SU-DHL-6 (cell line): ENCODE measurements at regions not wholly inside any gene's neighbourhood (a gene's known extent, or its start where the extent isn't known, plus 50 kb on each side); places are given as distances from the start of the nearest gene placed in this dataset.

Source experiments
- H2AFZ ChIP-seq: fragments of 200-600 bp; sonication (generic); 2 replicates; pipeline ENCODE4 v1.6.1; 2014; ENCODE audit warnings: low read depth, mild to moderate bottlenecking, moderate library complexity, mixed read lengths, antibody characterized with exemption, low read length; ENCODE audit not compliant: severe bottlenecking
- H3F3A ChIP-seq: fragments of 200-600 bp; shearing (Covaris generic); 2 replicates; pipeline ENCODE4 v1.6.0; 2016; ENCODE audit warnings: antibody characterized with exemption, mild to moderate bottlenecking; ENCODE audit not compliant: insufficient read depth
- H3K27ac ChIP-seq: fragments of 200-600 bp; sonication (generic); 2 replicates; pipeline ENCODE4 v1.5.1; 2016; ENCODE audit warnings: low read depth, mild to moderate bottlenecking, low read length, moderate library complexity, mixed read lengths
- H3K27me3 ChIP-seq: fragments of 200-600 bp; sonication (generic), shearing (Covaris generic); 2 replicates; pipeline ENCODE4 v1.6.0; 2014; ENCODE audit warnings: mild to moderate bottlenecking, low read length
- H3K36me3 ChIP-seq: fragments of 200-600 bp; sonication (generic); 2 replicates; pipeline ENCODE4 v1.6.1; 2014; ENCODE audit warnings: mild to moderate bottlenecking, low read length, mixed read lengths
- H3K4me2 ChIP-seq: fragments of 300-600, 200-600 bp; shearing (Covaris generic), sonication (generic); 2 replicates; pipeline ENCODE4 v1.6.0; 2014; ENCODE audit warnings: low read length, low read depth, mild to moderate bottlenecking; ENCODE audit not compliant: poor library complexity, severe bottlenecking
- H3K4me3 ChIP-seq: fragments of 200-600 bp; sonication (generic); 2 replicates; pipeline ENCODE4 v1.5.1; 2014; ENCODE audit warnings: antibody characterized with exemption, low read length, mild to moderate bottlenecking, mixed read lengths; ENCODE audit not compliant: insufficient read depth, poor library complexity, severe bottlenecking
- H3K79me2 ChIP-seq: fragments of 200-600 bp; sonication (generic); 2 replicates; pipeline ENCODE4 v1.6.1; 2014; ENCODE audit warnings: mild to moderate bottlenecking, low read length, moderate library complexity; ENCODE audit not compliant: insufficient read depth
- H3K9ac ChIP-seq: fragments of 200-600 bp; sonication (generic); 2 replicates; pipeline ENCODE4 v1.7.0; 2014; ENCODE audit warnings: mild to moderate bottlenecking, low read length
- H3K9me2 ChIP-seq: fragments of 200-600 bp; sonication (generic); replicated peaks from 2 replicates; pipeline ENCODE4 v1.6.1; 2014; ENCODE audit warnings: low read length; ENCODE audit not compliant: insufficient read depth
- H3K9me3 ChIP-seq: fragments of 200-600 bp; sonication (generic); 2 replicates; pipeline ENCODE4 v1.6.1; 2014; ENCODE audit warnings: low read length, mixed read lengths; ENCODE audit not compliant: insufficient read depth
- H4K20me1 ChIP-seq: fragments of 200-600 bp; sonication (generic); 2 replicates; pipeline ENCODE4 v1.6.1; 2014; ENCODE audit warnings: low read depth, mild to moderate bottlenecking, antibody characterized with exemption, low read length, moderate library complexity, mixed read lengths
- CTCF ChIP-seq: fragments of 200-600 bp; sonication (generic); IDR thresholded peaks from one replicate; pipeline ENCODE4 v1.5.1; 2017; ENCODE audit warnings: antibody characterized with exemption, mild to moderate bottlenecking, low read length, moderate library complexity; ENCODE audit not compliant: insufficient read depth, poor library complexity, severe bottlenecking
- EZH2phosphoT487 ChIP-seq: fragments of 200-600 bp; sonication (generic), shearing (Covaris generic); conservative IDR thresholded peaks from 2 replicates; pipeline ENCODE4 v1.6.1; 2018; ENCODE audit warnings: mild to moderate bottlenecking, antibody characterized with exemption, low read length, moderate library complexity, mixed read lengths

GRCh38 chr14:22319526-22320361, 269.3 kb downstream of the DAD1 start:
- no peaks in the 10 kb centered on the region for H3F3A ChIP-seq
- H3K4me3 ChIP-seq = no peak overlapping the region
- no peak for TF ChIP-seq EZH2phosphoT487
- peak; percentile 70 for TF ChIP-seq CTCF
- H3K9me3 ChIP-seq = no peaks in the 10 kb centered on the region
- H3K4me2 ChIP-seq = peak overlapping the region; percentile 7
- H4K20me1 ChIP-seq = no peaks in the 10 kb centered on the region
- no peaks in the 10 kb centered on the region for H3K27me3 ChIP-seq
- no peaks in the 10 kb centered on the region for H3K79me2 ChIP-seq
- no peak overlapping the region for H2AFZ ChIP-seq
- H3K27ac ChIP-seq = no peak overlapping the region
- no peak overlapping the region for H3K9ac ChIP-seq
- no peaks in the 10 kb centered on the region for H3K36me3 ChIP-seq
- H3K9me2 ChIP-seq = no peaks in the 10 kb centered on the region

- TF ChIP-seq EZH2phosphoT487 (no peak), CTCF (no peak)
Measured at GRCh38 chr14:22318951-22319350, 270.1 kb downstream of the DAD1 start.

GRCh38 chr14:22316473-22316872, 272.6 kb downstream of the DAD1 start:
- Histone ChIP-seq H2AFZ (no peak overlapping the region), H4K20me1 (no peaks in the 10 kb centered on the region), H3K27ac (no peak overlapping the region), H3K79me2 (no peaks in the 10 kb centered on the region), H3K9ac (no peak overlapping the region), H3K9me2 (no peaks in the 10 kb centered on the region), H3K9me3 (no peaks in the 10 kb centered on the region), H3K4me3 (no peak overlapping the region), H3K4me2 (no peak overlapping the region), H3K27me3 (no peaks in the 10 kb centered on the region), H3F3A (no peaks in the 10 kb centered on the region; the same call in 1 of the 2 replicates), H3K36me3 (no peaks in the 10 kb centered on the region)
- TF ChIP-seq CTCF (no peak), EZH2phosphoT487 (no peak)

More at GRCh38 chr14:22318951-22319350, 270.1 kb downstream of the DAD1 start:
- Histone ChIP-seq H3K79me2 (no peaks in the 10 kb centered on the region), H3K36me3 (no peaks in the 10 kb centered on the region), H3K9ac (no peak overlapping the region), H3K27ac (no peak overlapping the region), H3F3A (no peaks in the 10 kb centered on the region), H4K20me1 (no peaks in the 10 kb centered on the region), H3K9me2 (no peaks in the 10 kb centered on the region), H2AFZ (no peak overlapping the region), H3K4me3 (no peak overlapping the region), H3K9me3 (no peaks in the 10 kb centered on the region), H3K27me3 (no peaks in the 10 kb centered on the region), H3K4me2 (no peak overlapping the region)
